Putamen (tissue), 1 donor: ENCODE measurements at regions not wholly inside any gene's neighbourhood (a gene's known extent, or its start where the extent isn't known, plus 50 kb on each side); places are given as distances from the start of the nearest gene placed in this dataset.
"Not testable (repeated sequence)": the region's sequence is repeated elsewhere in the genome, so short reads cannot be mapped to it uniquely, and the experiment has no call there.

ENCODE experiments used
- DNase-seq: peaks from one replicate; pipeline ENCODE4 v3.0.0-alpha.2; 2016; ENCODE audit warnings: low spot score

GRCh38 chrX:2162695-2163094 lies 338.1 kb downstream of the DHRSX start:
- no peak for DNase-seq

- DNase-seq: no peak
Measured at GRCh38 chrX:2159861-2160260, 340.9 kb downstream of the DHRSX start.

GRCh38 chrX:2159393-2159792 lies 341.4 kb downstream of the DHRSX start:
- DNase-seq: peak; percentile 44

GRCh38 chrX:2150722-2151121 lies 350.1 kb downstream of the DHRSX start:
- DNase-seq: peak; percentile 5

GRCh38 chrX:2150014-2150413 lies 350.8 kb downstream of the DHRSX start:
- not testable (repeated sequence) for DNase-seq

- not testable (repeated sequence) for DNase-seq
Measured at GRCh38 chrX:2149055-2149454, 351.7 kb downstream of the DHRSX start.

- no peak for DNase-seq
Measured at GRCh38 chrX:2147928-2148327, 352.8 kb downstream of the DHRSX start.

- no peak for DNase-seq
Measured at GRCh38 chrX:2145692-2146367, 354.9 kb downstream of the DHRSX start.

- DNase-seq: no peak
Measured at GRCh38 chrX:2137882-2138281, 362.9 kb downstream of the DHRSX start.

GRCh38 chrX:2136848-2137247 lies 363.9 kb downstream of the DHRSX start:
- DNase-seq: no peak

GRCh38 chrX:2135421-2135820 lies 365.4 kb downstream of the DHRSX start:
- DNase-seq: no peak

GRCh38 chrX:2134782-2135181 lies 366.0 kb downstream of the DHRSX start:
- DNase-seq: no peak
